ENCODE measurements at regions not wholly inside any gene's neighbourhood (a gene's known extent, or its start where the extent isn't known, plus 50 kb on each side); places are given as distances from the start of the nearest gene placed in this dataset.

DNA sequence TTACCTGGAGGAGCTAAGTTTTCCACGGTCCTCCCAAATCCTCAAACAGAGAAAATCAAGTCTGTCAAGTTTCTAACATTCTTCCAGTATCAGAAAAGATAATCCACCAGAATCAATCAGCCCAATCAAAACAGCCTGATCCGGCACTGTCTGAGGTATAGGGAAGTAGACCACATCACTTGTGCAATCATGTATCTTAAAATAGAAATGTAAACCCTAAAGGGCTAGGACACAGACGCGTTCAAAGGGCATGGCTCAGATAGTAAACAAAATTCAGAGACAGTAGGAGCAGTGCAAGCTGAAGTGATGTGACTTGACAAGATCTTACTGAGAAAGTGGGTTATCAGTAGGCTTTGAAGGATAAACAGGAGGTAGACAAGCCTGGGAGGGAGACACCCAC lies 252.4 kb upstream of the DAPK1 start:
- no peak for TF ChIP-seq CTCF (IDR thresholded peaks at IDR 0.05)
- TF ChIP-seq POLR2AphosphoS5 (IDR thresholded peaks at IDR 0.05), result no peak

Data from suprapubic skin (tissue), 3 donors.